Endothelial cell of umbilical vein (primary cell): ENCODE measurements at regions not wholly inside any gene's neighbourhood (a gene's known extent, or its start where the extent isn't known, plus 50 kb on each side); places are given as distances from the start of the nearest gene placed in this dataset.

ENCODE experiments used
- BruUV-seq: library from RNA; stranded (reverse); fragments of 400-500 nt; replicated peaks from 2 replicates; lab custom pipeline; 2021; lab: Mats Ljungman, UMichigan
- CTCF ChIA-PET: fragments of 300-600, 350-600 bp; sonication (Branson Sonifier 250); formaldehyde crosslinking; loops from one replicate; lab custom pipeline; 2021; ENCODE audit warnings: antibody characterized with exemption, inconsistent platforms; lab: Charles Lee
- POLR2A ChIA-PET: fragments of 300-600, 350-600 bp; sonication (Branson Sonifier 250); formaldehyde crosslinking; loops from one replicate; lab custom pipeline; 2021; ENCODE audit warnings: antibody characterized with exemption, inconsistent platforms; lab: Charles Lee
- DNase-seq: peaks from one replicate; pipeline ENCODE4 v3.0.0-alpha.2; 2011; ENCODE audit warnings: low read depth, low spot score
- FAIRE-seq: peaks from 2 replicates; lab custom pipeline; 2011; peaks lifted over from hg19 to GRCh38; lab: Jason Lieb, UNC
- H2AFZ ChIP-seq: 2 replicates; pipeline ENCODE4 v1.6.0; 2012; ENCODE audit warnings: low read depth, low read length, control low read depth, inconsistent platforms
- H3K27ac ChIP-seq: 2 replicates; pipeline ENCODE4 v1.5.1; 2011; ENCODE audit warnings: low read depth, mild to moderate bottlenecking, control low read depth, low read length, moderate library complexity; ENCODE audit not compliant: insufficient read depth
- H3K27me3 ChIP-seq, 2 experiments: 2 replicates each; pipeline versions ENCODE4 v1.6.0 to v1.6.1; 2011; ENCODE audit warnings: low read length in 2 of 2, mixed read lengths in 1 of 2; ENCODE audit not compliant: control insufficient read depth in 2 of 2, insufficient read depth in 2 of 2
- H3K36me3 ChIP-seq, 2 experiments: 2 replicates in 1 of 2; 3 replicates in 1 of 2; pipeline ENCODE4 v1.5.1; 2011; ENCODE audit warnings: low read length in 2 of 2, mild to moderate bottlenecking in 1 of 2, moderate library complexity in 1 of 2; ENCODE audit not compliant: control insufficient read depth in 2 of 2, insufficient read depth in 2 of 2; ENCODE audit errors: extremely low read depth in 1 of 2
- H3K4me1 ChIP-seq: 3 replicates; pipeline ENCODE4 v1.5.1; 2011; ENCODE audit warnings: mild to moderate bottlenecking, low read length; ENCODE audit not compliant: control insufficient read depth, insufficient read depth; ENCODE audit errors: extremely low read depth
- H3K4me2 ChIP-seq: 2 replicates; pipeline ENCODE4 v1.6.1; 2011; ENCODE audit warnings: low read length, control low read depth, mixed read lengths; ENCODE audit not compliant: insufficient read depth
- H3K4me3 ChIP-seq, 3 experiments: fragments of 200-600 bp in 1 of 3; sonication (generic), shearing (Covaris generic) in 1 of 3; replicated peaks in 1 of 3; 2 replicates each; pipeline ENCODE4 v1.5.1; 2011 to 2016; ENCODE audit warnings: control low read depth in 3 of 3, low read length in 3 of 3, mild to moderate bottlenecking in 2 of 3, inconsistent platforms in 1 of 3, low read depth in 1 of 3, moderate library complexity in 1 of 3; ENCODE audit not compliant: insufficient read depth in 1 of 3
- H3K79me2 ChIP-seq: 2 replicates; pipeline ENCODE4 v1.6.0; 2012; ENCODE audit warnings: low read length, inconsistent platforms; ENCODE audit not compliant: control insufficient read depth, insufficient read depth
- H3K9ac ChIP-seq: replicated peaks from 2 replicates; pipeline ENCODE3; 2011; ENCODE audit warnings: low read length, control low read depth; ENCODE audit not compliant: insufficient read depth; ENCODE audit errors: extremely low read depth
- H3K9me1 ChIP-seq: replicated peaks from 3 replicates; pipeline ENCODE4 v1.6.0; 2011; ENCODE audit warnings: mild to moderate bottlenecking, low read length; ENCODE audit not compliant: control insufficient read depth, insufficient read depth; ENCODE audit errors: extremely low read depth
- H3K9me3 ChIP-seq: replicated peaks from 2 replicates; pipeline ENCODE4 v1.5.1; 2012; ENCODE audit warnings: low read length, inconsistent platforms; ENCODE audit not compliant: control insufficient read depth, insufficient read depth
- H4K20me1 ChIP-seq: replicated peaks from 2 replicates; pipeline ENCODE3; 2011; ENCODE audit warnings: mild to moderate bottlenecking, low read length; ENCODE audit not compliant: control insufficient read depth, insufficient read depth; ENCODE audit errors: extremely low read depth
- CTCF ChIP-seq, 2 donors: IDR thresholded peaks; 1 replicate in 1 of 2; 2 replicates in 1 of 2; pipeline ENCODE4 v1.5.1; 2011; ENCODE audit warnings: low read length in 2 of 2, mild to moderate bottlenecking in 2 of 2, moderate library complexity in 2 of 2, control low read depth in 1 of 2, inconsistent platforms in 1 of 2, low read depth in 1 of 2; ENCODE audit not compliant: insufficient read depth in 1 of 2; ENCODE audit errors: extremely low read depth in 1 of 2
- EZH2 ChIP-seq: IDR thresholded peaks from 2 replicates; pipeline ENCODE4 v1.6.1; 2012; ENCODE audit warnings: borderline replicate concordance, low read depth, mild to moderate bottlenecking, moderate library complexity, low read length, inconsistent platforms; ENCODE audit not compliant: severe bottlenecking
- FOS ChIP-seq: IDR thresholded peaks from 2 replicates; pipeline ENCODE4 v1.6.1; 2011; ENCODE audit warnings: mild to moderate bottlenecking, low read length, moderate library complexity, borderline replicate concordance; ENCODE audit not compliant: insufficient read depth
- GATA2 ChIP-seq: IDR thresholded peaks from 2 replicates; pipeline ENCODE4 v1.7.0; 2011; ENCODE audit warnings: low read depth, mild to moderate bottlenecking, moderate library complexity, mixed read lengths, low read length; ENCODE audit not compliant: insufficient read length, insufficient read depth
- JUN ChIP-seq: IDR thresholded peaks from 2 replicates; pipeline ENCODE4 v1.6.1; 2011; ENCODE audit warnings: borderline replicate concordance, low read depth; ENCODE audit not compliant: insufficient read length, insufficient read depth
- MYC ChIP-seq: IDR thresholded peaks from one replicate; pipeline ENCODE4 v1.6.1; 2011; ENCODE audit warnings: mild to moderate bottlenecking, low read depth, low read length
- POLR2A ChIP-seq: IDR thresholded peaks from 2 replicates; pipeline ENCODE4 v1.6.1; 2012; ENCODE audit warnings: low read depth, mild to moderate bottlenecking, control low read depth, low read length
- POLR2AphosphoS5 ChIP-seq: IDR thresholded peaks from 2 replicates; pipeline ENCODE4 v1.6.1; 2012; ENCODE audit warnings: low read depth, mild to moderate bottlenecking, control low read depth, low read length, moderate library complexity; ENCODE audit not compliant: insufficient read depth
- dilution Hi-C: fragments of 300-500 bp; cut with MboI; formaldehyde crosslinking; loops from one replicate; pipeline ENCODE4 v1.15.0; 2019; ENCODE audit warnings: low sequenced_read_pairs; ENCODE audit not compliant: extremely low pct_ligation_motif_present
- intact Hi-C: fragments of 100-400 bp; cut with micrococcal nuclease; formaldehyde crosslinking; loops from one replicate; pipeline ENCODE4 v1.10.0; 2022
- TF ChIP-seq, protein P1 (sequence below): IDR thresholded peaks from 2 replicates; pipeline ENCODE4 v1.6.1; 2011; ENCODE audit not compliant: insufficient read depth, insufficient read length

- H3K9me3 ChIP-seq, result no peaks in the 10 kb centered on the region
- CTCF ChIA-PET, result interaction anchor here (1.2 to 1.4 kb wide), 4 partner anchors 9 to 184 kb away, joined by 3 to 9 read pairs (median 4); no protein-coding TSS in a partner anchor
Measured at GRCh38 chr7:15747712-15748111, 61.2 kb upstream of the MEOX2 start.

More at GRCh38 chr7:15747712-15748111, 61.2 kb upstream of the MEOX2 start:
- FAIRE-seq (no peak), DNase-seq (no peak)
- dilution Hi-C loops, result no loop called here
- Histone ChIP-seq H3K9ac (no peak overlapping the region), H3K79me2 (no peaks in the 10 kb centered on the region), H3K27ac (no peak overlapping the region), H3K4me3 (no peak overlapping the region), H3K4me1 (no peaks in the 10 kb centered on the region), H3K36me3 (no peaks in the 10 kb centered on the region), H3K4me2 (no peak overlapping the region), H2AFZ (no peak overlapping the region), H4K20me1 (no peaks in the 10 kb centered on the region), H3K27me3 (no peaks in the 10 kb centered on the region), H3K9me1 (no peaks in the 10 kb centered on the region)
- BruUV-seq, result no TSS peak
- intact Hi-C loops, result no loop called here
- POLR2A ChIA-PET, result interaction anchor here (1.0 kb wide), 1 partner anchor 10 kb away, joined by 4 read pairs; no protein-coding TSS in a partner anchor
- TF ChIP-seq JUN (no peak), CTCF (IDR thresholded peaks at IDR 0.05; ENCODE audit: extremely low read depth in 1 of 2, insufficient read depth in 1 of 2, low read depth in 1 of 2, low read length in 2 of 2) (no peak), POLR2AphosphoS5 (no peak), EZH2 (no peak), GATA2 (no peak), POLR2A (no peak), MYC (no peak), FOS (no peak)
- TF ChIP-seq, protein P1, sequence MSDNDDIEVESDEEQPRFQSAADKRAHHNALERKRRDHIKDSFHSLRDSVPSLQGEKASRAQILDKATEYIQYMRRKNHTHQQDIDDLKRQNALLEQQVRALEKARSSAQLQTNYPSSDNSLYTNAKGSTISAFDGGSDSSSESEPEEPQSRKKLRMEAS, result no peak
